CD14-positive monocyte (primary cell): ENCODE measurements at regions not wholly inside any gene's neighbourhood (a gene's known extent, or its start where the extent isn't known, plus 50 kb on each side); places are given as distances from the start of the nearest gene placed in this dataset.

ENCODE experiments used
- DNase-seq, 3 donors: peaks; one replicate each; pipeline ENCODE4 v3.0.0-alpha.2; 2011 to 2022
- H2AFZ ChIP-seq: 2 replicates; pipeline ENCODE4 v1.6.0; 2012; ENCODE audit warnings: mild to moderate bottlenecking, low read depth, low read length, inconsistent platforms; ENCODE audit not compliant: insufficient read depth, poor library complexity, severe bottlenecking
- H3K27ac ChIP-seq, 2 donors: 1 replicate in 1 of 2; 2 replicates in 1 of 2; pipeline ENCODE4 v1.5.1; 2012 to 2013; ENCODE audit warnings: low read length in 2 of 2, control low read depth in 1 of 2, inconsistent platforms in 1 of 2, low read depth in 1 of 2, mild to moderate bottlenecking in 1 of 2
- H3K27me3 ChIP-seq, 2 donors: one replicate each; pipeline versions ENCODE4 v1.6.0 to v1.6.1; 2011 to 2013; ENCODE audit warnings: low read length in 2 of 2; ENCODE audit not compliant: control insufficient read depth in 2 of 2, insufficient read depth in 2 of 2
- H3K36me3 ChIP-seq, 2 donors: replicated peaks in 1 of 2; 1 replicate in 1 of 2; 2 replicates in 1 of 2; pipeline versions ENCODE4 v1.5.1 to v1.6.1; 2012 to 2013; ENCODE audit warnings: low read length in 2 of 2, control low read depth in 1 of 2, inconsistent platforms in 1 of 2, mild to moderate bottlenecking in 1 of 2; ENCODE audit not compliant: insufficient read depth in 2 of 2, control insufficient read depth in 1 of 2
- H3K4me1 ChIP-seq, 2 donors: 1 replicate in 1 of 2; 2 replicates in 1 of 2; pipeline versions ENCODE4 v1.5.1 to v1.6.1; 2012 to 2013; ENCODE audit warnings: low read length in 2 of 2, control low read depth in 1 of 2, inconsistent platforms in 1 of 2, mild to moderate bottlenecking in 1 of 2, moderate library complexity in 1 of 2; ENCODE audit not compliant: insufficient read depth in 2 of 2, control insufficient read depth in 1 of 2
- H3K4me2 ChIP-seq: replicated peaks from 2 replicates; pipeline ENCODE3; 2012; ENCODE audit warnings: low read length, moderate library complexity, mild to moderate bottlenecking; ENCODE audit not compliant: poor library complexity, severe bottlenecking; ENCODE audit errors: extremely low read depth
- H3K4me3 ChIP-seq, 3 experiments: fragments of 200-600 bp in 1 of 3; sonication (generic) in 1 of 3; replicated peaks in 1 of 3; 1 replicate in 2 of 3; 2 replicates in 1 of 3; pipeline ENCODE4 v1.5.1; 2011 to 2013; ENCODE audit warnings: low read length in 3 of 3, mild to moderate bottlenecking in 3 of 3, control low read depth in 2 of 3, low read depth in 2 of 3, inconsistent platforms in 1 of 3, moderate library complexity in 1 of 3
- H3K79me2 ChIP-seq: 2 replicates; pipeline ENCODE4 v1.6.0; 2012; ENCODE audit warnings: mild to moderate bottlenecking, control low read depth, inconsistent platforms, low read length, moderate library complexity; ENCODE audit not compliant: insufficient read depth
- H3K9ac ChIP-seq: 2 replicates; pipeline ENCODE4 v1.6.0; 2017; ENCODE audit warnings: low read length, mild to moderate bottlenecking; ENCODE audit not compliant: insufficient read depth, poor library complexity, severe bottlenecking
- H3K9me3 ChIP-seq, 2 donors: replicated peaks in 1 of 2; 1 replicate in 1 of 2; 2 replicates in 1 of 2; pipeline versions ENCODE4 v1.5.1 to v1.6.1; 2012 to 2013; ENCODE audit warnings: low read length in 2 of 2, control low read depth in 1 of 2; ENCODE audit not compliant: control insufficient read depth in 1 of 2, insufficient read depth in 1 of 2
- H4K20me1 ChIP-seq: 2 replicates; pipeline ENCODE4 v1.6.0; 2012; ENCODE audit warnings: mild to moderate bottlenecking, low read length, control low read depth, moderate library complexity; ENCODE audit not compliant: insufficient read depth
- H3K27ac Mint-ChIP-seq, 7 donors: one replicate each; pipeline ENCODE4 v1.8.0; 2020; ENCODE audit warnings: mild to moderate bottlenecking in 7 of 7, mixed read lengths in 7 of 7, moderate library complexity in 6 of 7, inconsistent platforms in 2 of 7
- H3K27me3 Mint-ChIP-seq, 3 donors: one replicate each; pipeline ENCODE4 v1.8.0; 2021 to 2022; ENCODE audit warnings: low read depth in 3 of 3, mild to moderate bottlenecking in 3 of 3, mixed read lengths in 3 of 3, moderate library complexity in 3 of 3, inconsistent platforms in 1 of 3
- H3K36me3 Mint-ChIP-seq, 2 donors: one replicate each; pipeline ENCODE4 v1.8.0; 2020; ENCODE audit warnings: mixed read lengths in 2 of 2, inconsistent platforms in 1 of 2, mild to moderate bottlenecking in 1 of 2
- H3K4me1 Mint-ChIP-seq: one replicate; pipeline ENCODE4 v1.8.0; 2020; ENCODE audit warnings: mild to moderate bottlenecking, mixed read lengths
- H3K4me3 Mint-ChIP-seq, 2 donors: one replicate each; pipeline ENCODE4 v1.8.0; 2020; ENCODE audit warnings: mild to moderate bottlenecking in 2 of 2, mixed read lengths in 2 of 2, moderate library complexity in 1 of 2
- H3K9me3 Mint-ChIP-seq, 7 donors: one replicate each; pipeline ENCODE4 v1.8.0; 2020 to 2022; ENCODE audit warnings: mixed read lengths in 7 of 7, mild to moderate bottlenecking in 6 of 7, moderate library complexity in 6 of 7, inconsistent platforms in 2 of 7
- WGBS: methylation state at CpG from one replicate; pipeline ENCODE4 v1.1.5; 2013; ENCODE audit warnings: missing lambda C conversion rate; ENCODE audit not compliant: insufficient coverage; 5-methylcytosine and 5-hydroxymethylcytosine counted together
- intact Hi-C, 2 donors: fragments of 100-400 bp; cut with micrococcal nuclease; formaldehyde crosslinking; loops; one replicate each; pipeline versions ENCODE4 v1.15.0 to v1.15.1; 2023
- TF ChIP-seq, protein P1 (sequence below): fragments of 200-600 bp; IDR thresholded peaks from one replicate; pipeline ENCODE4 v1.8.0; 2022; ENCODE audit warnings: antibody characterized with exemption, mild to moderate bottlenecking

- Histone ChIP-seq H3K27ac (no peak overlapping the region), H3K4me1 (no peaks in the 10 kb centered on the region), H3K9me3 (no peaks in the 10 kb centered on the region), H3K36me3 (no peaks in the 10 kb centered on the region), H3K9ac (no peak overlapping the region), H2AFZ (no peak overlapping the region), H3K27me3 (no peaks in the 10 kb centered on the region), H4K20me1 (no peaks in the 10 kb centered on the region), H3K4me3 (no peak overlapping the region), H3K79me2 (no peaks in the 10 kb centered on the region), H3K4me2 (no peak overlapping the region)
- H3K36me3 Mint-ChIP-seq = no peaks in the 10 kb centered on the region
- no peak overlapping the region for H3K27ac Mint-ChIP-seq
- peaks cover 9 to 16% (median 13%) of the 10 kb centered on the region in 3 donors for H3K27me3 Mint-ChIP-seq
- 72% methylated on average over 8 of the region's 8 CpGs for WGBS
- no peak for DNase-seq
- peaks cover 0 to 3% (median 0%) of the 10 kb centered on the region in 7 donors for H3K9me3 Mint-ChIP-seq
- intact Hi-C loops = no loop called here
- no peaks in the 10 kb centered on the region for H3K4me1 Mint-ChIP-seq
- TF ChIP-seq, protein P1, sequence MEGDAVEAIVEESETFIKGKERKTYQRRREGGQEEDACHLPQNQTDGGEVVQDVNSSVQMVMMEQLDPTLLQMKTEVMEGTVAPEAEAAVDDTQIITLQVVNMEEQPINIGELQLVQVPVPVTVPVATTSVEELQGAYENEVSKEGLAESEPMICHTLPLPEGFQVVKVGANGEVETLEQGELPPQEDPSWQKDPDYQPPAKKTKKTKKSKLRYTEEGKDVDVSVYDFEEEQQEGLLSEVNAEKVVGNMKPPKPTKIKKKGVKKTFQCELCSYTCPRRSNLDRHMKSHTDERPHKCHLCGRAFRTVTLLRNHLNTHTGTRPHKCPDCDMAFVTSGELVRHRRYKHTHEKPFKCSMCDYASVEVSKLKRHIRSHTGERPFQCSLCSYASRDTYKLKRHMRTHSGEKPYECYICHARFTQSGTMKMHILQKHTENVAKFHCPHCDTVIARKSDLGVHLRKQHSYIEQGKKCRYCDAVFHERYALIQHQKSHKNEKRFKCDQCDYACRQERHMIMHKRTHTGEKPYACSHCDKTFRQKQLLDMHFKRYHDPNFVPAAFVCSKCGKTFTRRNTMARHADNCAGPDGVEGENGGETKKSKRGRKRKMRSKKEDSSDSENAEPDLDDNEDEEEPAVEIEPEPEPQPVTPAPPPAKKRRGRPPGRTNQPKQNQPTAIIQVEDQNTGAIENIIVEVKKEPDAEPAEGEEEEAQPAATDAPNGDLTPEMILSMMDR = no peak
- no peak overlapping the region for H3K4me3 Mint-ChIP-seq
These were observed 69.6 kb downstream of the GSC start for GRCh38 chr14:94700336-94700735.

GRCh38 chr14:94699831-94700230 is 70.1 kb downstream of the GSC start:
- H3K27ac Mint-ChIP-seq = no peak overlapping the region
- Histone ChIP-seq H3K9ac (no peak overlapping the region), H3K79me2 (no peaks in the 10 kb centered on the region), H3K4me2 (no peak overlapping the region), H3K27ac (no peak overlapping the region), H3K36me3 (no peaks in the 10 kb centered on the region), H3K27me3 (no peaks in the 10 kb centered on the region), H3K4me3 (no peak overlapping the region), H3K4me1 (no peaks in the 10 kb centered on the region), H4K20me1 (no peaks in the 10 kb centered on the region), H3K9me3 (no peaks in the 10 kb centered on the region), H2AFZ (no peak overlapping the region)
- 72% methylated on average over 4 of the region's 9 CpGs for WGBS
- peaks cover 0 to 3% (median 0%) of the 10 kb centered on the region in 7 donors for H3K9me3 Mint-ChIP-seq
- no peaks in the 10 kb centered on the region for H3K4me1 Mint-ChIP-seq
- H3K36me3 Mint-ChIP-seq = no peaks in the 10 kb centered on the region
- H3K4me3 Mint-ChIP-seq = peak overlapping the region in 1 of 2 donors; percentile 27
- TF ChIP-seq, protein P1 = no peak
- peaks cover 9 to 16% (median 13%) of the 10 kb centered on the region in 3 donors for H3K27me3 Mint-ChIP-seq
- intact Hi-C loops = no loop called here
- DNase-seq = no peak
